WTC11 (cell line): ENCODE measurements at regions not wholly inside any gene's neighbourhood (a gene's known extent, or its start where the extent isn't known, plus 50 kb on each side); places are given as distances from the start of the nearest gene placed in this dataset.

ENCODE experiments used
- ATAC-seq: fragments of 200-7000 bp; cut with Tn5 transposase; 2 replicates; pipeline ENCODE4 v1.10.0; 2021; ENCODE audit warnings: mild to moderate bottlenecking, moderate library complexity
- CTCF ChIA-PET: fragments of 300-600 bp; sonication (Branson Sonifier 250); formaldehyde crosslinking; loops from one replicate; lab custom pipeline; 2021; ENCODE audit warnings: antibody characterized with exemption; lab: Charles Lee
- POLR2A ChIA-PET: fragments of 350-600 bp; sonication (Branson Sonifier 250); formaldehyde crosslinking; loops from one replicate; lab custom pipeline; 2021; ENCODE audit warnings: antibody characterized with exemption; lab: Charles Lee
- DNase-seq: peaks from one replicate; pipeline ENCODE4 v3.0.0; 2021; ENCODE audit warnings: low spot score
- H3K27ac Mint-ChIP-seq: 2 replicates; pipeline ENCODE4 v1.8.0; 2021; ENCODE audit warnings: mixed read lengths
- H3K27me3 Mint-ChIP-seq: 2 replicates; pipeline ENCODE4 v1.8.0; 2021; ENCODE audit warnings: low read depth, mild to moderate bottlenecking, moderate library complexity, mixed read lengths
- H3K36me3 Mint-ChIP-seq: 2 replicates; pipeline ENCODE4 v1.8.0; 2021; ENCODE audit warnings: mixed read lengths
- H3K4me1 Mint-ChIP-seq: 2 replicates; pipeline ENCODE4 v1.8.0; 2022; ENCODE audit warnings: mixed read lengths
- H3K4me3 Mint-ChIP-seq: 2 replicates; pipeline ENCODE4 v1.8.0; 2021; ENCODE audit warnings: mild to moderate bottlenecking, moderate library complexity, mixed read lengths
- H3K9me3 Mint-ChIP-seq: 2 replicates; pipeline ENCODE4 v1.8.0; 2021; ENCODE audit warnings: mixed read lengths
- GRHL2 ChIP-seq: fragments of 250-450 bp; sonication (Bioruptor Pico); IDR thresholded peaks from 2 replicates; pipeline ENCODE4 v1.8.0; 2022; ENCODE audit warnings: mild to moderate bottlenecking, moderate library complexity; ENCODE audit not compliant: insufficient replicate concordance, severe bottlenecking
- IRF2 ChIP-seq: sonication (generic); formaldehyde crosslinking; IDR thresholded peaks from 2 replicates; pipeline ENCODE4 v1.8.0; 2022; ENCODE audit warnings: low read depth, missing genetic modification reagents, borderline replicate concordance
- KAT7 ChIP-seq: sonication (generic); formaldehyde crosslinking; IDR thresholded peaks from 2 replicates; pipeline ENCODE4 v1.8.1; 2023; ENCODE audit warnings: missing genetic modification reagents, mild to moderate bottlenecking, borderline replicate concordance
- NR2C2 ChIP-seq: sonication (generic); formaldehyde crosslinking; IDR thresholded peaks from 2 replicates; pipeline ENCODE4 v1.8.0; 2022; ENCODE audit warnings: mild to moderate bottlenecking, missing genetic modification reagents
- SP1 ChIP-seq: sonication (generic); formaldehyde crosslinking; conservative IDR thresholded peaks from 2 replicates; pipeline ENCODE4 v1.8.1; 2022; ENCODE audit warnings: missing genetic modification reagents
- TEAD1 ChIP-seq: sonication (generic); formaldehyde crosslinking; IDR thresholded peaks from 2 replicates; pipeline ENCODE4 v1.8.0; 2022; ENCODE audit warnings: mild to moderate bottlenecking, missing genetic modification reagents
- TEAD4 ChIP-seq: sonication (generic); formaldehyde crosslinking; IDR thresholded peaks from 2 replicates; pipeline ENCODE4 v1.8.0; 2022; ENCODE audit warnings: mild to moderate bottlenecking, missing genetic modification reagents
- TP53 ChIP-seq: sonication (generic); formaldehyde crosslinking; IDR thresholded peaks from 2 replicates; pipeline ENCODE4 v1.8.1; 2023; ENCODE audit warnings: mild to moderate bottlenecking, missing genetic modification reagents
- ZBTB21 ChIP-seq: sonication (generic); formaldehyde crosslinking; IDR thresholded peaks from 2 replicates; pipeline ENCODE4 v1.8.1; 2023; ENCODE audit warnings: mild to moderate bottlenecking, missing genetic modification reagents, borderline replicate concordance
- ZNF138 ChIP-seq: sonication (generic); formaldehyde crosslinking; conservative IDR thresholded peaks from 2 replicates; pipeline ENCODE4 v1.8.1; 2022; ENCODE audit warnings: mild to moderate bottlenecking, moderate library complexity, missing genetic modification reagents
- ZNF416 ChIP-seq: fragments of 250-450 bp; sonication (Bioruptor Pico); IDR thresholded peaks from 2 replicates; pipeline ENCODE4 v1.9.0; 2021; ENCODE audit warnings: mild to moderate bottlenecking, inconsistent platforms
- TF ChIP-seq, protein P1 (sequence below): sonication (generic); formaldehyde crosslinking; IDR thresholded peaks from 2 replicates; pipeline ENCODE4 v1.8.0; 2022; ENCODE audit warnings: missing genetic modification reagents
- TF ChIP-seq, protein P2 (sequence below): sonication (generic); formaldehyde crosslinking; IDR thresholded peaks from 2 replicates; pipeline ENCODE4 v1.8.1; 2022; ENCODE audit warnings: mild to moderate bottlenecking, moderate library complexity, missing genetic modification reagents
- TF ChIP-seq, protein P3 (sequence below): sonication (generic); formaldehyde crosslinking; IDR thresholded peaks from 2 replicates; pipeline ENCODE4 v1.8.0; 2022; ENCODE audit warnings: mild to moderate bottlenecking, missing genetic modification reagents
- TF ChIP-seq, protein P4 (sequence below): fragments of 250-450 bp; sonication (Bioruptor Pico); IDR thresholded peaks from 2 replicates; pipeline ENCODE4 v1.9.0; 2021; ENCODE audit warnings: mild to moderate bottlenecking
- TF ChIP-seq, protein P5 (sequence below): sonication (generic); formaldehyde crosslinking; conservative IDR thresholded peaks from 2 replicates; pipeline ENCODE4 v1.8.1; 2022; ENCODE audit warnings: mild to moderate bottlenecking, missing genetic modification reagents
- TF ChIP-seq, protein P6 (sequence below): sonication (generic); formaldehyde crosslinking; IDR thresholded peaks from 2 replicates; pipeline ENCODE4 v1.8.0; 2022; ENCODE audit warnings: mild to moderate bottlenecking, missing genetic modification reagents
- TF ChIP-seq, protein P7 (sequence below): sonication (generic); formaldehyde crosslinking; IDR thresholded peaks from 2 replicates; pipeline ENCODE4 v1.8.1; 2023; ENCODE audit warnings: mild to moderate bottlenecking, missing genetic modification reagents, moderate library complexity

DNA sequence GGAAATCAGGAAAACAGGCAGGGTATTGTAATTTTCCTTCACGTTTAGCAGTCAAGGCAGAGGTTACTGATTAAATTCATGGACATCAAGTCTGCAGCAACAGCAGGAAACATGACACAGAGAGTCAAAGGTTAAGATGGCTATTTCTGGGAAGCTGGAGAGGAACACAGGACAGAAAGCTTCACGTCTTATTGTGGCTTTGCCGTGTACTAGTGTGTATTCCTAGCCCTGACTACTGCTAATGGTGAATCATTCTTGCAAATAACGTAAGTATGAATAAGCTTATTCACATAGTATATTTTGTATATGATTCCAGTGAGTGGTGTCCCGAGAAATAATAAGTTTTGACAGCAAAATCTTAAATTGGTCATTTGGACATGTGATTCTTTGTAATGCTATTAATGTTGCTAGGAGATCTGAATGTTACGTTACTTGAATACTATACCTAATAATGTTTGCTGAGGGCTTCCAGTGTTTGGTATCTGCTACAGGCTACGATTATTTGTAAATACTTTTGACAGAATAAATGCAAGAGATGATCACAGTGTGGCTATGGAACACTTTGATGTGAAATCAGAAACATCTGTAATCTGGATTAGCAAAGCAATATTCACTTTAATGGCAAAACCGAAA, 77.4 kb downstream of the DISP1 start (continued):
- TF ChIP-seq, protein P1, sequence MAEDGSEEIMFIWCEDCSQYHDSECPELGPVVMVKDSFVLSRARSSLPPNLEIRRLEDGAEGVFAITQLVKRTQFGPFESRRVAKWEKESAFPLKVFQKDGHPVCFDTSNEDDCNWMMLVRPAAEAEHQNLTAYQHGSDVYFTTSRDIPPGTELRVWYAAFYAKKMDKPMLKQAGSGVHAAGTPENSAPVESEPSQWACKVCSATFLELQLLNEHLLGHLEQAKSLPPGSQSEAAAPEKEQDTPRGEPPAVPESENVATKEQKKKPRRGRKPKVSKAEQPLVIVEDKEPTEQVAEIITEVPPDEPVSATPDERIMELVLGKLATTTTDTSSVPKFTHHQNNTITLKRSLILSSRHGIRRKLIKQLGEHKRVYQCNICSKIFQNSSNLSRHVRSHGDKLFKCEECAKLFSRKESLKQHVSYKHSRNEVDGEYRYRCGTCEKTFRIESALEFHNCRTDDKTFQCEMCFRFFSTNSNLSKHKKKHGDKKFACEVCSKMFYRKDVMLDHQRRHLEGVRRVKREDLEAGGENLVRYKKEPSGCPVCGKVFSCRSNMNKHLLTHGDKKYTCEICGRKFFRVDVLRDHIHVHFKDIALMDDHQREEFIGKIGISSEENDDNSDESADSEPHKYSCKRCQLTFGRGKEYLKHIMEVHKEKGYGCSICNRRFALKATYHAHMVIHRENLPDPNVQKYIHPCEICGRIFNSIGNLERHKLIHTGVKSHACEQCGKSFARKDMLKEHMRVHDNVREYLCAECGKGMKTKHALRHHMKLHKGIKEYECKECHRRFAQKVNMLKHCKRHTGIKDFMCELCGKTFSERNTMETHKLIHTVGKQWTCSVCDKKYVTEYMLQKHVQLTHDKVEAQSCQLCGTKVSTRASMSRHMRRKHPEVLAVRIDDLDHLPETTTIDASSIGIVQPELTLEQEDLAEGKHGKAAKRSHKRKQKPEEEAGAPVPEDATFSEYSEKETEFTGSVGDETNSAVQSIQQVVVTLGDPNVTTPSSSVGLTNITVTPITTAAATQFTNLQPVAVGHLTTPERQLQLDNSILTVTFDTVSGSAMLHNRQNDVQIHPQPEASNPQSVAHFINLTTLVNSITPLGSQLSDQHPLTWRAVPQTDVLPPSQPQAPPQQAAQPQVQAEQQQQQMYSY (CRISPR knock-in tag) = no peak
- TF ChIP-seq KAT7 (CRISPR knock-in tag) (no peak), TP53 (no peak), IRF2 (CRISPR knock-in tag) (no peak)
- TF ChIP-seq, protein P2, sequence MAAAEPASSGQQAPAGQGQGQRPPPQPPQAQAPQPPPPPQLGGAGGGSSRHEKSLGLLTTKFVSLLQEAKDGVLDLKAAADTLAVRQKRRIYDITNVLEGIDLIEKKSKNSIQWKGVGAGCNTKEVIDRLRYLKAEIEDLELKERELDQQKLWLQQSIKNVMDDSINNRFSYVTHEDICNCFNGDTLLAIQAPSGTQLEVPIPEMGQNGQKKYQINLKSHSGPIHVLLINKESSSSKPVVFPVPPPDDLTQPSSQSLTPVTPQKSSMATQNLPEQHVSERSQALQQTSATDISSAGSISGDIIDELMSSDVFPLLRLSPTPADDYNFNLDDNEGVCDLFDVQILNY (CRISPR knock-in tag) = no peak
- TF ChIP-seq, protein P3, sequence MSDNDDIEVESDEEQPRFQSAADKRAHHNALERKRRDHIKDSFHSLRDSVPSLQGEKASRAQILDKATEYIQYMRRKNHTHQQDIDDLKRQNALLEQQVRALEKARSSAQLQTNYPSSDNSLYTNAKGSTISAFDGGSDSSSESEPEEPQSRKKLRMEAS (CRISPR knock-in tag) = no peak
- TF ChIP-seq, protein P4, sequence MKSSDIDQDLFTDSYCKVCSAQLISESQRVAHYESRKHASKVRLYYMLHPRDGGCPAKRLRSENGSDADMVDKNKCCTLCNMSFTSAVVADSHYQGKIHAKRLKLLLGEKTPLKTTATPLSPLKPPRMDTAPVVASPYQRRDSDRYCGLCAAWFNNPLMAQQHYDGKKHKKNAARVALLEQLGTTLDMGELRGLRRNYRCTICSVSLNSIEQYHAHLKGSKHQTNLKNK = no peak

DNA sequence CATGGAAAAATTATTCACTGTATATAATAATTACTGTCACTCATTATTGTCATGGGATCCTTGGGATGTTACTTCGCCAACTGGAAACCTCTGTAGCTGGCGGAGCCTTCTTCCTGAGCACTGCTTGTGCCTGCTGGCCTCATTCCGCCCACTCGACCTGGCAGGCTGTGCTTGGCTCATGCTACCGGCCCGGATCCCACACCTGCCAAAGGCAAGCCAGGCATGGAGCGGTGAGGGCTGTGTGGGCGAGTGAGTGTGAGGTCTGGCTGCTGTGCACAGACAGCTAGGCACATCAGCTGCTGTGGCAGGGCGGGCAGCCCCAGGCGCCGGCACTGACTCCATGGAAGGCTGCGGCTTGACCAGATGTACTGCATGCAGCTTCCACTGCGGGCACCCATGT, 78.4 kb downstream of the DISP1 start:
- CTCF ChIA-PET = interaction anchor here (1.2 kb wide), 1 partner anchor 241 kb away, joined by 3 read pairs; no protein-coding TSS in a partner anchor
- no peaks in the 10 kb centered on the region for H3K27me3 Mint-ChIP-seq
- POLR2A ChIA-PET = no interaction called here

DNA sequence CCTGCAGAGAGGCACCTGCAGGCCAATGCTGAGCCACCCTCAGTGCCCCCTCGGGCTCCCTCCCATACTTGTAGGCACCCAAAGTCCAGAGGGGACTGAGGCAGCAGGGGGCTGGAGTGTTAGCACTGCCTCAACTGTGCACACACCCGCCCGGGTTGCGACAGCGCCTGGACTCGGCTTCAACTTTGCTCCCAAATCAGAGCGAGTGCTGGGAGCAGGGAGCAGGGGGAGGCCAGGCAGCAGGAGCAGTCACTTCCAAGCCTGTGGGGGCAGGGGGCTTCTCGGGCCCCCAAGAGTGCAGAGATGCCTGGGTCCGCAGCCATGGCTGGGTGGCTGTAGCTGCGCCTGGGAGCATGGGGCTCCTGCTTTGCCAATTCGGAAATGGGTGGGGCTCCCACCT, 79.5 kb downstream of the DISP1 start:
- no peaks in the 10 kb centered on the region for H3K9me3 Mint-ChIP-seq
- ATAC-seq = no peak; the same call in 1 of the 2 replicates

More for the DNA sequence above, 78.4 kb downstream of the DISP1 start:
- H3K4me1 Mint-ChIP-seq = 0 out of 2 replicates have a peak, but pooled peaks cover 3% of the 10 kb centered on the region
- 0 out of 2 replicates have a peak, but pooled peaks cover 3% of the 10 kb centered on the region for H3K36me3 Mint-ChIP-seq
- H3K9me3 Mint-ChIP-seq = no peaks in the 10 kb centered on the region
- H3K27ac Mint-ChIP-seq = no peak overlapping the region
- no peak overlapping the region for H3K4me3 Mint-ChIP-seq
- no peak for TF ChIP-seq NR2C2 (CRISPR knock-in tag)
- TF ChIP-seq GRHL2 (CRISPR knock-in tag) = no peak
- TF ChIP-seq TEAD4 (CRISPR knock-in tag) = no peak
- TF ChIP-seq, protein P5, sequence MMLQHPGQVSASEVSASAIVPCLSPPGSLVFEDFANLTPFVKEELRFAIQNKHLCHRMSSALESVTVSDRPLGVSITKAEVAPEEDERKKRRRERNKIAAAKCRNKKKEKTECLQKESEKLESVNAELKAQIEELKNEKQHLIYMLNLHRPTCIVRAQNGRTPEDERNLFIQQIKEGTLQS (CRISPR knock-in tag) = no peak
- TF ChIP-seq, all 79 proteins: peak for 0
- DNase-seq (no peak), ATAC-seq (no peak)

More for the DNA sequence above, 79.5 kb downstream of the DISP1 start:
- H3K4me1 Mint-ChIP-seq = peaks cover 5% of the 10 kb centered on the region; the same call in 1 of the 2 replicates
- no peak overlapping the region for H3K27ac Mint-ChIP-seq
- no peaks in the 10 kb centered on the region for H3K27me3 Mint-ChIP-seq
- no peak for TF ChIP-seq GRHL2 (CRISPR knock-in tag)
- TF ChIP-seq, protein P6, sequence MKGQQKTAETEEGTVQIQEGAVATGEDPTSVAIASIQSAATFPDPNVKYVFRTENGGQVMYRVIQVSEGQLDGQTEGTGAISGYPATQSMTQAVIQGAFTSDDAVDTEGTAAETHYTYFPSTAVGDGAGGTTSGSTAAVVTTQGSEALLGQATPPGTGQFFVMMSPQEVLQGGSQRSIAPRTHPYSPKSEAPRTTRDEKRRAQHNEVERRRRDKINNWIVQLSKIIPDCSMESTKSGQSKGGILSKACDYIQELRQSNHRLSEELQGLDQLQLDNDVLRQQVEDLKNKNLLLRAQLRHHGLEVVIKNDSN (CRISPR knock-in tag) = no peak
- TF ChIP-seq ZNF138 (CRISPR knock-in tag) = no peak
- TF ChIP-seq TEAD1 (CRISPR knock-in tag) = no peak
- TF ChIP-seq ZNF416 (CRISPR knock-in tag) = no peak
- TF ChIP-seq SP1 (CRISPR knock-in tag) = no peak
- TF ChIP-seq, protein P7, sequence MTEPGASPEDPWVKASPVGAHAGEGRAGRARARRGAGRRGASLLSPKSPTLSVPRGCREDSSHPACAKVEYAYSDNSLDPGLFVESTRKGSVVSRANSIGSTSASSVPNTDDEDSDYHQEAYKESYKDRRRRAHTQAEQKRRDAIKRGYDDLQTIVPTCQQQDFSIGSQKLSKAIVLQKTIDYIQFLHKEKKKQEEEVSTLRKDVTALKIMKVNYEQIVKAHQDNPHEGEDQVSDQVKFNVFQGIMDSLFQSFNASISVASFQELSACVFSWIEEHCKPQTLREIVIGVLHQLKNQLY = no peak
- no peak for TF ChIP-seq ZBTB21
- H3K36me3 Mint-ChIP-seq = 0 out of 2 replicates have a peak, but pooled peaks cover 3% of the 10 kb centered on the region
- ChIA-PET POLR2A (no interaction called here), CTCF (no interaction called here)
- no peak overlapping the region for H3K4me3 Mint-ChIP-seq
- no peak for DNase-seq
